T-helper 17 cell (primary cell): ENCODE measurements at regions not wholly inside any gene's neighbourhood (a gene's known extent, or its start where the extent isn't known, plus 50 kb on each side); places are given as distances from the start of the nearest gene placed in this dataset.

Experiments used
- ATAC-seq: fragments of 150-1000 bp; cut with Tn5 transposase; 2 replicates; pipeline ENCODE4 v1.10.0; 2021; ENCODE audit warnings: mild to moderate bottlenecking, moderate library complexity
- DNase-seq, 3 donors: peaks; one replicate each; pipeline versions ENCODE4 v3.0.0 to v3.0.0-alpha.2; 2020 to 2021
- H3K9me3 ChIP-seq: one replicate; pipeline ENCODE4 v1.7.0; 2013; ENCODE audit warnings: low read length, mild to moderate bottlenecking; ENCODE audit not compliant: control insufficient read depth, poor library complexity, severe bottlenecking
- H3K27ac Mint-ChIP-seq: one replicate; pipeline ENCODE4 v1.8.0; 2022; ENCODE audit warnings: mild to moderate bottlenecking, moderate library complexity, mixed read lengths
- H3K27me3 Mint-ChIP-seq: one replicate; pipeline ENCODE4 v1.8.0; 2022; ENCODE audit warnings: mixed read lengths
- H3K36me3 Mint-ChIP-seq: one replicate; pipeline ENCODE4 v1.8.0; 2022; ENCODE audit warnings: low read depth, mixed read lengths
- H3K4me1 Mint-ChIP-seq: one replicate; pipeline ENCODE4 v1.8.0; 2022; ENCODE audit warnings: mild to moderate bottlenecking, mixed read lengths
- H3K4me3 Mint-ChIP-seq: one replicate; pipeline ENCODE4 v1.8.0; 2022; ENCODE audit warnings: mild to moderate bottlenecking, moderate library complexity, mixed read lengths

DNA sequence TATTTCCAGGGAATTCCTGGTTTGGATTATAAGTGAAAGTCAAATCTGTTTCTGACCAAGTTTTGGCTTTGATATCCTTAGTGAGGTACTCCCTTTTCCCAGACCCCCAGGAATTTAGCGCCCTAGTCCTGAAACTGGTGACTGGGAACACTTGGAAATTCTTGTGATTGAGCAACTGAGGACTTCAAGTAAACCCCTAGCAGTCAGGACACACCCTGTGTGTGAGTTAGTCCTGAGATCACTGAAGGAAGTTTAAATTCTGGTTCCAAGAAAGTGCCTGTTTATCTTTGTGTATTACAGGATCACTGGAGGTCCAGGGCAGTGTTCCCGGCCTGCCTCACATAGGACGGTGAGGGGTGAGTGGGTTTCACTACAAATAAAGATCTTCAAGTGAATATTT is 95.1 kb upstream of the F3 start:
- no peaks in the 10 kb centered on the region for H3K4me1 Mint-ChIP-seq
- no peaks in the 10 kb centered on the region for H3K36me3 Mint-ChIP-seq
- DNase-seq, result no peak
- H3K9me3 ChIP-seq, result no peaks in the 10 kb centered on the region
- no peak overlapping the region for H3K4me3 Mint-ChIP-seq
- no peak overlapping the region for H3K27ac Mint-ChIP-seq
- ATAC-seq, result no peak
- peaks cover 5% of the 10 kb centered on the region for H3K27me3 Mint-ChIP-seq

DNA sequence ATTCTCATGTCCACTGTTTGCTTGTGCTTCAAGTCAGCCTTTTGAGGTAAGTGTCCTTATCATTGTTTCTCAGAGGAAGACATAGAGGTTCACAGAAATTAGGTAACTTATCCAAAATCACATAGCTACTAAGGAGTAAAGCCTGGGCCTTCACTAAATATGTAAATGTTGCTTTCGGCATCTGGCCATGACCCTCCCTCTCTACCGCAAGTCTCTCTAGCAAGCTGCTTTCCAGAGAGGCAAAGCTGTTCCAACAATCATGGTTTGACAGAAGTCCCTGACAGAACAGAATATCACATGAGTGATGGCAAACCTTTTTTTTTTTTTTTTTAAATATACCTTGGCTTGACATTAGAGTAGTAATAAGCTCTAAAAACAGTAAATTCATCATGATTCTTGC is 94.5 kb upstream of the F3 start:
- Mint-ChIP-seq H3K27ac (no peak overlapping the region), H3K36me3 (no peaks in the 10 kb centered on the region), H3K4me1 (no peaks in the 10 kb centered on the region), H3K27me3 (peaks cover 8% of the 10 kb centered on the region), H3K4me3 (no peak overlapping the region)
- H3K9me3 ChIP-seq, result no peaks in the 10 kb centered on the region
- ATAC-seq (no peak), DNase-seq (no peak)

DNA sequence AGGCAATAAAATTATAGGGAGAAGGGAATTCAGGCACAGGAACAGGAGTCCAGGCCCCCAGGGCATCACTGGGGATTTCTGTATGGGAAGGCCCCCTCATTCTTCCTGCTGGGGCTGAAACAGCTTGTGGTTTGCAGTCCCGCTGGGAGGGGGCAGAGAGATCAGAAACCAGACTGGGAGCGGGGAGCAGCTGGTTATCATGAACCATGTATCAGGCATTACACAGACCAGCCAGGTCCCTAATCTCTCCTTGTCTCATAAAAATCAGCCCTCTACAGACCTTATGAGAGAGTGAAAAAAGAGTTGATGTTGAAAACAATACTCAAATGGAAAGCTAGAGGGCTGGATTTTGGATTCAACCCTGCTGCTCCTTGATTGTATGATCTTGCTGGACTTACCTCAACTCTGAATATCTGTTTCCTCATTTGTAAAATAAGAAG is 93.4 kb upstream of the F3 start:
- Mint-ChIP-seq H3K27me3 (peaks cover 14% of the 10 kb centered on the region), H3K4me1 (peaks cover 1% of the 10 kb centered on the region), H3K36me3 (no peaks in the 10 kb centered on the region), H3K27ac (no peak overlapping the region), H3K4me3 (no peak overlapping the region)
- no peaks in the 10 kb centered on the region for H3K9me3 ChIP-seq
- ATAC-seq (no peak), DNase-seq (no peak)

DNA sequence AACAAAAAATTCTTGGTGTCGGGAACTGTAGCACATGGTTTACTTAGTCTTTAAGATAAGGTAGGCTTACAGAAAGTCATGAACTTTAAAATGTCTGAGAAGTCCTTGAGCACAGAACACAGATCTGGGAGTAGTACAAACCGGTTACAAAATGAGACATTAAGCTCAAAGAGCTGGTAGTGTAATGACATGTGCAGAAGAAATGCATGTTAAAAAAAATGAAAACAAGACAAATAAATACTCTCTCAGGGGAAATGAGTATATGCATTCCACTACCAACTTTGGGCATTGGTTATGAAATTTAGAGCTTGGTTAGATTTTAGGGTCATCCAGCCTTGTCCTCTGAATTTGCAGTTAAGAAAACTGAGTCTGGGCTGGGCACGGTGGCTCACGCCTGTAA is 91.5 kb upstream of the F3 start:
- Mint-ChIP-seq H3K4me1 (peaks cover 4% of the 10 kb centered on the region), H3K36me3 (no peaks in the 10 kb centered on the region), H3K27ac (no peak overlapping the region), H3K27me3 (peaks cover 26% of the 10 kb centered on the region), H3K4me3 (no peak overlapping the region)
- ATAC-seq (no peak), DNase-seq (no peak)
- no peaks in the 10 kb centered on the region for H3K9me3 ChIP-seq

DNA sequence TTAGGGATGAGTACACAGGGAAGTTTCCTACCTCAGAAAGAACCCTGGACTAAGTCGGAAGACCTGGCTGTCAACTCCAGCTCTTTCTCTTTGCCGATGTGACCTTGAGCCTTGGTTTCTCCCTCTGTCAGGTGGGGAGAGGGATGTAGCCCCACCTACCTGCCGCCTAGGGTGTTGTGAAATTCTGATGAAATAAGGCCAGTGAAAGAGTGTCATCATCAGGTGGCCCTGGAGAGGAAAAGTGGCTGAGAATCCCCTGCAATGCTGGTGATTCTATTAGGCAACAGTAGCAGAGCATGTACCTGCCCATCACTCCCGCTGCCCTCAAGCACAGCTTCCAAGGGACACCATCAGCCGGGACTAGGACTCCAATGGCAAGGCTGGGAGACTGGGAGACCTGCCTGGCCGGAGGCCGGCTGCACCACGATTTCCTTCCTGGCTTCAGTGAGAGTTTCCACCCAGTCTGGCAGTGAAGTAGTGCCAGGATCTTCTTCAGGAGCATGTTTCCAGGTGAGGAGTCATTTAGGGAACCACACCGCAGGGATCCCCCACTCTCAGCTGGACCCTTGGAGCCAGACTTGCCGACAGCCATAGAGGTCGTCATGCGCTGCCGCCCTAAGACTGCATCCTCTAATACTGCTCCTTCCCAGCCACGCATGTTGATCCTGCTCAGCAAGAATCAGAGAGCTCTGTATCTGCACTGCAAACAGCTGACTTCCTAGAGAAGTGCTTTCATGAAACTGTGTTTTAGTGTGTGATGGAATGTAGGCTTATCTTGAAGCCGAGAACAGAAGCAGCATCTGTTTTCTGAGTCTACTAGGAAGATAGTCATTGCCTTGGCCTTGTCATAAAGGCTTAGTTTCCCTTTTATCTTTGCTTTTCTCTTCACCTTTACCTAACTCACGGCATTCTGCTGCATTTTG is 88.0 kb upstream of the F3 start:
- Mint-ChIP-seq H3K36me3 (no peaks in the 10 kb centered on the region), H3K4me3 (no peak overlapping the region), H3K27ac (no peak overlapping the region), H3K4me1 (peaks cover 4% of the 10 kb centered on the region), H3K27me3 (peaks cover 26% of the 10 kb centered on the region)
- no peak for ATAC-seq
- no peak for DNase-seq
- H3K9me3 ChIP-seq, result no peaks in the 10 kb centered on the region

DNA sequence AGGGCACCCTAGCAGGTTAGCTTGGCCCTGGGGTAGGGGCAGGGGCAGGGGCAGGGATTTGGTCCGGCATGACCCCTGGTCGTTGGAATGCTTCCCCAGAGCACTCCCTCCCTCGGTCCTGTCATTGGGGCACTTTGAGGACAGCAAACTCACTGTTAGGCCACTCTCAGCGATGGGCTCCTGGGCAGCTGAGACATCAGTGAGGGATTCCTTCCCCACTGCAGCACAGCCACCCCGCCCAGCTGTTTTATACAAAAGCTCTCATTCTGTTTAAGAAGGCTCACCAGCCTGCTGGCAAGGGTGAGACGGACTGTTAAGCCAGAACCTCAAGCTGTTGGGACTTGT is 86.9 kb upstream of the F3 start:
- Mint-ChIP-seq H3K36me3 (no peaks in the 10 kb centered on the region), H3K4me3 (no peak overlapping the region), H3K27ac (no peak overlapping the region), H3K4me1 (peaks cover 4% of the 10 kb centered on the region), H3K27me3 (peaks cover 21% of the 10 kb centered on the region)
- ATAC-seq (no peak), DNase-seq (no peak)
- H3K9me3 ChIP-seq, result no peaks in the 10 kb centered on the region

DNA sequence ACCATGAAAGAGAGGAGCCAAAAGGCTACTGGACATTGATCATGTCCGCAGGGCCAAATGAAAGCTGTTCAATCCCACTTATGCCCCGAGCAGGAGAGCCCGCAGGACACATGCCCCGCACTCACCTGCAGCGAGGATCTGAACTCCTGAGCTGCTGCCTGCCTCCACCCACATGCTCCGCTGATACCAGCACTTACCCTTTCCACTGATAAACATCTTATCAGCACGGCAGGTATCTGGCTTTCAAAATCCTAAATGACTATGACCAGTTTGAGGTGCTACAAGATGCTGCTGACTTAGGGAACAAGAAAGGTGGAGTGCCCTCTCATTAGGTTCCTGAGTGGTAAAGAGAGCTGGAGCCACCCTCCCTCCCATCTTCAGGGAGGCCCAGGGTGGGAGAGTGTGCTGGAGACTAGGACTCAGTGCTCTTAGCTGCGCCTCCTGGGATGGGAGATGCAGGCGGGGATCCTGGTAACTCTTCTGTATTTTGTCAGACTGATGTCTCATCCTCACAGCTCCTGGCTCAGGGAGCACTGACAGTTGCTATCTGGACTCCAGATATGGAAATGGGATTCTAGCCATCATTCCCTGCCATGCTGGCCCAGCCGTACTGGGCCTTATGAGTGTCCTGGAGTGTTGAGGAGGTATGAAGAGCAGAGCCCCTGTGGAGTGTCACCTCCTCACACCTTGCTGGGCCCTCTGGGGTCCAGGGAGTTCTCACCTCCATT is 86.4 kb upstream of the F3 start:
- no peaks in the 10 kb centered on the region for H3K9me3 ChIP-seq
- Mint-ChIP-seq H3K36me3 (no peaks in the 10 kb centered on the region), H3K4me1 (peaks cover 4% of the 10 kb centered on the region), H3K27me3 (peaks cover 21% of the 10 kb centered on the region), H3K4me3 (no peak overlapping the region), H3K27ac (no peak overlapping the region)
- DNase-seq (no peak), ATAC-seq (no peak)

DNA sequence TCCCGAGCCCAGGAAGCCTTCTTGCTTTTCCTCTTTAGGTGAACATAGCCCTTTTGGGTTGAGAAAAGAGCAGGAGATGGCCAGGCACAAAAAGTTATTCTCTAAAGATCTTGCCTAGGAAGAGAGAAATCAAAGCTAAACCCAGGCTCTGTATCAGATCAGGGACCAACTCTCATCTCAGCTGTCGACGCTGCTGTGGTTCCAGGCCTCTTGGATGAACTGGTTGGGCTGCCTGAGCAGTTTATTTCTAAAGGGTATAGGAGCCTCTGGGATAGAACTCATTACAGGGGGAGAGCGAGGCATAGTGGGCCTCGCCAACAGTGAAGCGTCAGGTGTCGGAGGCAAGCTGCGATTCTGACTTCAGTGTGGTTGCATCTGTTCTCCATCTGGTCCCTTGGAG is 82.6 kb upstream of the F3 start:
- H3K4me3 Mint-ChIP-seq, result no peak overlapping the region
- no peak for ATAC-seq
- H3K36me3 Mint-ChIP-seq, result no peaks in the 10 kb centered on the region
- peaks cover 6% of the 10 kb centered on the region for H3K27me3 Mint-ChIP-seq
- H3K27ac Mint-ChIP-seq, result no peak overlapping the region
- no peaks in the 10 kb centered on the region for H3K9me3 ChIP-seq
- H3K4me1 Mint-ChIP-seq, result no peaks in the 10 kb centered on the region
- no peak for DNase-seq

DNA sequence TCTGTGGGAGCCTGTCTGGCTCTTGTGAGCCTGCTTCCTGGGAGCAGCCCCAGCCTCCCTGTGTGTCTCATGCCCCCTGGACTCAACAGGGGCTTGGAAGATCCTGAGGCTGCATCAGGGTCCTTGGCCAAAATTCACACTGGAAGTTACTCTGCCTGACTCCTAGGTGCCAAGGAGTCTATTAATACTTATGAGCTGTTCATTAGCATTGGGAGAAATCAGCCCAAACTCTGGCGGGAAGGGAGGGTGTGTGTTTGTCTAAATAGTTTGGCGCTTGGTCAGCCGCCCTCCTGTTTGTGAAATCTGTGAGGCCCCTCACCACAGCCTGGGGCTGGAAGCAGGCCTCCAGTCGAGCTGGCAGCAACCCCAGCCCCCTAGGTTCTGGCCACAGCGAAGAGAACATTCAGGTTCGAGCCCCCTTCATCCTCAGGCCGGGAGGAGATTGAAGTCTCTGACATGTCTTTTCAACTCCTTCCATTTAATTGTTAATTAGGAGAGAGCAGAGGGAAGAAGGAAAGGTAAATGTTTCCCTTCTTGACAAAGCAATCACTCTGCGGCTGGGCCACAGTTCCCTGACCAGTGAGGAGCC is 82.1 kb upstream of the F3 start:
- H3K27ac Mint-ChIP-seq, result no peak overlapping the region
- no peak for ATAC-seq
- no peaks in the 10 kb centered on the region for H3K9me3 ChIP-seq
- no peaks in the 10 kb centered on the region for H3K4me1 Mint-ChIP-seq
- DNase-seq, result no peak
- no peaks in the 10 kb centered on the region for H3K36me3 Mint-ChIP-seq
- peaks cover under 1% of the 10 kb centered on the region for H3K27me3 Mint-ChIP-seq
- H3K4me3 Mint-ChIP-seq, result no peak overlapping the region

DNA sequence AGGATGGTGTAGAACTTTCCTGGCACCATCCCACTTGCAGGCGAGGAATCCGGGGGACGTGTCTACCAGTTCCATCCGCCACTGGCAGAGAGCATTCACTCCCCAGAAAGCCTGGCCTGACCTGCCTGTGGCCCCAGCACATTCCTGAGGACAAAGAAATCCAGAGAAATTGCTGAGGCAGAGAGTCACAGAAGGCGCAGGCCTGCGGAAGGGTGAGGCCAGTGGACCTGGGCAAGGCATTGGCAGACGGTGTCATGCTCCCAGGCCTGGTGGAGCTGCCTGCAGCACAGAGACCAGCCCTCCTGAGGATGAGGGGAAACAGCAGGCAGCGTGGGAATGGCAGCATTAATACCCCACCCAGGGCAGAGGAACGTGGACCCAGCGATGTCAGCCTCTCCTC is 81.2 kb upstream of the F3 start:
- H3K36me3 Mint-ChIP-seq, result no peaks in the 10 kb centered on the region
- no peaks in the 10 kb centered on the region for H3K4me1 Mint-ChIP-seq
- H3K27me3 Mint-ChIP-seq, result no peaks in the 10 kb centered on the region
- DNase-seq, result no peak
- no peaks in the 10 kb centered on the region for H3K9me3 ChIP-seq
- no peak overlapping the region for H3K27ac Mint-ChIP-seq
- H3K4me3 Mint-ChIP-seq, result no peak overlapping the region
- no peak for ATAC-seq

DNA sequence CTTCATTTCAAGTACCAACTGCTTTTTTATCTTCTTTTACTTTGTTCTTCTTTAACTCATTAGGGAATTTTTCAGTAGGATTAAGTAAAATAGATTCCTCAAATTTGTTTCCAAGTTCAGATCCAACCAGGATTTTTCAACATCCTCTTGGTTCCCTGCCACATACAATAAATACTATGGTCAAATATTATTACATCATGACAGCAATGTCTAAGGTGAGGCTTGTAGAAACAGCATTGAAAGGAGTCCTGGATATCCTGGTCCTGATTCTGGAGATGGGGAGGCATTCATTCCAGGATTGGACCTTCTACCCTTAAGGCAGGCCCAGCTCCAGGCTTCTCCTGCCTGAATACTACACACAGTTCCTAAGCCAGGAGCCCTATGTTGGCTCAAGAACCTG is 80.2 kb upstream of the F3 start:
- Mint-ChIP-seq H3K27ac (no peak overlapping the region), H3K27me3 (no peaks in the 10 kb centered on the region), H3K36me3 (no peaks in the 10 kb centered on the region), H3K4me1 (no peaks in the 10 kb centered on the region), H3K4me3 (no peak overlapping the region)
- no peak for ATAC-seq
- DNase-seq, result no peak
- no peaks in the 10 kb centered on the region for H3K9me3 ChIP-seq

DNA sequence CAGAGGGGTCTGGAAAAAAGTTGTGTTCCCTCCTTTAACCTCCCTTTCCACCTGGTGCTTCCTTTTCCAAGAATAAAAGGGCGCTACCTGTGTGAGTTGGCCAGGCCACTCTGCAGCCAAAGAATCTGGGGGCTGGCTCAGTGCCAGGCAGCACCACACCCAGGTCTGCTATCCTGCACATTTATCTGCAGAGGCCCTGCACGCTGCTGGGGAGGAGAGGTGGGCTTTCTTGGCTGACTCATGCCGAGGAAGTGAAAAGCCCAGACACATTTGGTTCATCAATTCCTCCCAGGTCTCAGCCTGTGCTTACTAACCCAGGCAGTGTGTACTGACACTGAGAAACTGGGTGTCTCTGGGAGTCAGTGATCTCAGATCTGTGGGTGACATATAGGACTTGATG is 79.8 kb upstream of the F3 start:
- no peaks in the 10 kb centered on the region for H3K36me3 Mint-ChIP-seq
- H3K27ac Mint-ChIP-seq, result no peak overlapping the region
- no peak overlapping the region for H3K4me3 Mint-ChIP-seq
- DNase-seq (no peak), ATAC-seq (no peak)
- peaks cover 2% of the 10 kb centered on the region for H3K27me3 Mint-ChIP-seq
- no peaks in the 10 kb centered on the region for H3K4me1 Mint-ChIP-seq
- no peaks in the 10 kb centered on the region for H3K9me3 ChIP-seq

DNA sequence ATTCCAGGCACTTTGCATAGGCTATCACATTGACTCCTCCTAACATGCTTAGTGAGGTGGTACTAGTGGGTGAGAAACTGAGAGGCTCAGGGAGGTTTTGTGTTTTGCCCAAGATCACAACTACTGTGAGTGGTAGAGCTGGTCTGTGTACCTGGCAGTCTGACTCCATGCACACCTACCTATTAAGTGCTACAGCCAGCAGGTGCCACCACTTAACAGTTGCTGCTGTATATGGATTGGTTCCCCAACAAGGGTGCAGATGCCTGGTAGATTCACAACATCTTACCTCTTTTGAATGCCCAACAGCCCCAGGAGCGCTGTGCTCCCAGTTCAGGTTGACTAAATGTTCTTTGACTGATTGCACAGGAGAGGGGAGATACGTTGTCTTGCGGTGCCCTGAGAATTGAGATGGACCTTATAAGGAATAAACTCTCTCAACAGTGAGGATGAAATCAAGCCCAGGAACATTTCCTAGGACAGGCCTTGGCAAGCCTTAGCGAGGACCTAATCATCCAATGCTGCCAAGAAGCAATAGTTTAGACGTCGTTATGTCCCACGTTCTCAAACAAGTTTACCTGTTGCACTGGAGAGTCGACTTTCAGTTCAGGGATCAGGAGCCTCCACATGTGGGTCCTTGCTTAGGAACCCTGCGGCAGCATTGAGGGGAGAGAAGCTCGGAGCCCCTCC is 78.9 kb upstream of the F3 start:
- ATAC-seq (no peak), DNase-seq (no peak)
- no peaks in the 10 kb centered on the region for H3K9me3 ChIP-seq
- no peaks in the 10 kb centered on the region for H3K36me3 Mint-ChIP-seq
- no peak overlapping the region for H3K4me3 Mint-ChIP-seq
- H3K27me3 Mint-ChIP-seq, result peaks cover 5% of the 10 kb centered on the region
- H3K27ac Mint-ChIP-seq, result no peak overlapping the region
- H3K4me1 Mint-ChIP-seq, result no peaks in the 10 kb centered on the region
